Stimulated activated naive CD4-positive, alpha-beta T cell (primary cell): ENCODE measurements at regions not wholly inside any gene's neighbourhood (a gene's known extent, or its start where the extent isn't known, plus 50 kb on each side); places are given as distances from the start of the nearest gene placed in this dataset.

Source experiments
- DNase-seq, 6 experiments: peaks; one replicate each; lab custom pipeline; 2025; lab: John Stamatoyannopoulos, UW

- DNase-seq, result no peak
Measured at GRCh38 chr15:46251903-46252302, 617.1 kb downstream of the SQOR start.

- DNase-seq, result no peak
Measured at GRCh38 chr15:46258056-46258455, 623.2 kb downstream of the SQOR start.

DNA sequence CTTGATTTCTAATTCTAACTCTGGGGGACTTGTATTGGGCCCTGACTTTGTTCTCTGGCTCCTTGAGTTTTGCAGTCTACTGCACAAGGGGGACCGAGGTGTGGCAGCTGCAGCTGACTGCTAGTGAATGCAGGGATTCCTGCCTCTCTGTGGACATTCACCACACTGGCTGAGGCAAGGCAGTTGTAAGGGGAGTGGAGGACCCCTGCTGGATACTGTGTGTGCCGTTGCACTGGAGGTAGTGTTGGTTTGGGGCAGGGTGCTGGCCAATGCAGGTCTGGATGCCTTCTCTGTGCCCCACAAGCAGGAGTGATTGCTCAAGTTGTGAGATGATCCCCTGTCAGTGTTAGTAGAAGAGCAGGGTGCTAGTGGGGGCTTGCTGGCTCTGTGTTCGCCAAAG lies 626.1 kb downstream of the SQOR start:
- DNase-seq, result no peak

- no peak for DNase-seq
Measured at GRCh38 chr15:46265664-46266347, 631.0 kb downstream of the SQOR start.

DNA sequence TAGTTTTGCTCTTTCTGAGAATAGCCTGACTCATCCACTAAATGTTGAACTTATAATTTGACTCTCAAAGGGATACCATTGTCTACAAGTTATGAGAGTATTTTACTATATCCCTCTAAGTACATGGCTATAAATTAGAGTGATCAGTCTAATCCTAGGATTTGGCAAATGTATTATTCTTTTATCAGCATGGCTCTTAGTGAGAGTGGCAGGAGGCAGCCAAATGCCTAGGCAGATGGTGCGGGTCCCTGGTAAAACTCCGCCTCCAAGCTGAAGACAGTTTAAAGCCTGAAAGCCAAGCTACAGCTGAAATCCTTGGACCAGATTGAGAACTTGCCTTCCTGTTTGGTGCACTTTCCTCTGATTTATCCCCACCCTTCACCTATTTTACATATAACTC lies 631.8 kb downstream of the SQOR start:
- DNase-seq, result no peak

DNA sequence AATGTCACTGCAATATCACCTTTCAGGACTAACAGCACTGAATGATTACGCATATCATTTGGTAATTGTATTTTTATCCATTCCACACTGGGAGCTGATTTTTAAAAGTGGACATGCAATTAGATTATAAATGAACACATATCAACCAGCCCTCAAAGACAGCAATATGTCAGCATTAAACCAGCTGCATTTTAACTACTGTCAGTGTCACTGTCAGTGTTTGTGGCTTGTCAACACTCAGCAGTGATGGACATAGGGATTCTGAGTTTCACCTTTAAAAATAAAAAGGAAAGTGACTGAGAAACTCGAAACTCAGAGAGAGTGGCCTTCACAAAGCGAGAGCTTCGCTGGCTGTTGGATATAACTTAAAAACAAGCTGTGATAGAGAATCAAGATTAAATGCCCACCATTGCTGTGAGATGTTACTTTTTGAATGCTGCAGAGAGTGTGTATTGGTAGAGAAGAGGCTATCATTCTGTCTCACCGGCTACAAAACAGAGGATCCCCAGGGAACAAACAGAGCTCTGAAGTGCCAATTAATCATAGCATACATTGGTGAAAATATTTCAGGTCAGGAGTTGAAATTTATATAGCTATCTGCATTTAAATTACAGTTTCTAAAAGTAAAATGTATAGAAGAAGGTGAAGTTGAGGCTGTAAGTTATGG lies 635.8 kb downstream of the SQOR start:
- no peak for DNase-seq

- no peak for DNase-seq
Measured at GRCh38 chr15:46275701-46276100, 640.9 kb downstream of the SQOR start.

GRCh38 chr15:46277451-46277850 lies 642.6 kb downstream of the SQOR start:
- no peak for DNase-seq

DNA sequence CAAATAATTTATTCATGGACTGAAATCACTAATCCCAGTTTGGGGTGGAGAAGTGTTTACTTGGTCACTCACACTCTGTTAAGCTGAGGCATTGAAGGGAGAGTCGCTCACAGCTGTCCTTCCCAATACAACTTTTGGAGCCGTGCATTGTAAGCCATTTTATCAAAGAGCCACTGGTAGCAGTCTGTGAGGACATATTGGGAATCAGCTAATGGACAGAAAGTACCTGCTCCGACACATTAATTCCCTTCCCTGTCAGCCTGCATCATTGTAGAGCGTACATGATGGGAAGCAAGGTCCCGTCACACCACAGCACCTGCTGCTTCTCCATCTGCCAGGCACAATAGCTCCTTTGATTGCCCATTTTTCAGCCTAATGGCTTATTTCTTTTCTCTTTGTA lies 643.2 kb downstream of the SQOR start:
- DNase-seq, result no peak

- DNase-seq, result no peak
Measured at GRCh38 chr15:46278486-46279090, 643.8 kb downstream of the SQOR start.

GRCh38 chr15:46280762-46281542 lies 646.1 kb downstream of the SQOR start:
- no peak for DNase-seq

DNA sequence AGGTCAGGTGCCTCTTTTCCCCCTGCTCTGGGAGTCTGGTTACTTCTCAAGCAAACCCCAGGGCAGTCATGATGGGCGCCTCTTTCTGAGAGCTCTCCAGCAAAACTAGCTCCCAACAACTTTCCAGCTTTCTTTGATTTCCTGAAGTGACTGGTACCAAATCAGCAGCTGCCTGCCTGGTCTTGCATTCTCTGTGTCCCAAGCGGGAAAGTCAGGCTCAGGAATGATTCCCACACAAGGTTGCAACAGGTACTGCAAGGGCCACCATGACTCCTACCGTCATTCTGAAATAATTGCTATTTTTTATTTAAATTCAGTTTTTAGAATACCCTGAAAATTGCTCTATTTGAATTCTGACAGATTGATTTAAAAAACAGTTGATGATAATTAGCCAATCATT lies 658.7 kb downstream of the SQOR start:
- DNase-seq, result no peak

GRCh38 chr15:46296002-46296401 lies 661.2 kb downstream of the SQOR start:
- DNase-seq, result no peak

- DNase-seq, result no peak
Measured at GRCh38 chr15:46296797-46297196, 662.0 kb downstream of the SQOR start.

- no peak for DNase-seq
Measured at GRCh38 chr15:46297766-46298165, 662.9 kb downstream of the SQOR start.

- DNase-seq, result no peak
Measured at GRCh38 chr15:46300716-46301115, 665.9 kb downstream of the SQOR start.

DNA sequence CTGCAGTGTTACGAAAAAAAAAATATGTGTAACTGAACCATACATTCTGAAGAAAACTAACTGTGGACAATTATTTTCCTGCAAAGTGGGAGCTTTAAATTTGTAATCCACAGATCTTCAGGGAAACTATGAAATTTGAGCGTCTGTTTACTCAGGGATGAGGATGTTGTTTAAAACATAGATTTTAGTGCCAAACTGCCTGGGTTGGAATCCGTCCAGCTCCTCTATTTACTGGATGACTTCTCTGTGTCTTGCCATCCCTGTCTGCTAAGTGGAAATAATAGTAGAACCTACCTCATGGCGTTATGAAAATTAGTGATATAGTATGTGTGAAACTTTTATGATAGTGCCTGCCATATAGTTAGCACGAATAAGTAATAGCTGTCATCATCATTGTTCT lies 666.5 kb downstream of the SQOR start:
- DNase-seq, result no peak

DNA sequence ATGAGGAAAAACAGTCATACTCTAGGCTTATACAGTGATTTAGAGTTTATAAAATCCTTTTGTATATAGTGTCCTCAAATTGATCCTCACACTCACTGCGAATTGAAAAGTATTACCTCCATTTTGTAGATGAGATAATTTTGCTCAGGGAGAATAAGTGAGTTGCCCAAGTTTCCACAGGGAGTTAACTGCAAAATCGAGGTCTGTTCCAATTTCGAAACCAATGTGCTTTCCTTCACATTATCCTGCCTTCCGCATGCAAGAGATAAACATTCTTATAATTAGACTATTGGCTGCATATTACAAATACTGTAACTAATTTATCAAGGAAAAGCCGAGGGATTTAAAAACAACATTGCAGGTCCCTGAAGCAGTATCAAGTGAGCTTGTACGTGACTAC lies 667.0 kb downstream of the SQOR start:
- DNase-seq, result no peak

DNA sequence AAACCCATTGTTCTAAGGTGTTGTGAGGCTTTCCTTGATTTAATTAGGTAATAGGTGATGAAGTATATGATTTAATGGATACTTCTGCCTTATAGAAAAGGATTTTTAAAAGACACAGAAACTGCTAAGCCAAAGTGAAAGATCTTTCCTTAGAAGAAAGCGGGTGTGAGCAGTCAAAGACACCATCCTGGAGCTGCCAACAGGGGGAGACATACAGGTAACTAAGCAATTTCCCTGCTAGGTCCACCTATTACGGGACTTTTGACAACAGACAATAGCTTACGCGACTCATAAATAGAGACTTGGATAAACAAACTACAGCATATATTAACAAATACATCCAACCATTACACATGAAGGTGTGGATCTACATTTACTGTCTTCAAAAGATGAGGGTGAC lies 669.5 kb downstream of the SQOR start:
- no peak for DNase-seq

- no peak for DNase-seq
Measured at GRCh38 chr15:46307746-46308145, 672.9 kb downstream of the SQOR start.

DNA sequence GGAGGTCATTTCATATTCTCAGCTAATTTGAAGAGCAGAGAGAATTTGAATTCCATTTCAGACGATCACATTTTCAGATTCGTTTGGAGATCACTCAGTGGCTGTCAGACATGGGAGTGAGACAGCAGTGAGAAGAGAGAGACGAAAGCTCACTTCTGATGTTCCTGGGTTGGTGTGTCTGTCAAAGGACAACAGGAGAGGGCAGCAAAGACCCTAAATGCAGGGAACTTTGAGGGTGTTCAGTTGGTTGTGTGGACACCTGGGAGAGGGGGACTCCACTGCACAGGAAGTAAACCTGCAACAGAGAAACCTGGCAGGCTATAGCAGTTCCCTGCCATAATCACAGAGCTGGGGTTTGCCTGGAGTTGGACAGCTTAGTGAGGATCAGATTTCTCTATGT lies 675.1 kb downstream of the SQOR start:
- peak in 1 of 6 experiments; percentile 1 for DNase-seq

GRCh38 chr15:46312133-46312740 lies 677.4 kb downstream of the SQOR start:
- peak in 5 of 6 experiments; percentile 9 to 38 (median 17) for DNase-seq
